Liver (tissue), 8 donors: ENCODE measurements at regions not wholly inside any gene's neighbourhood (a gene's known extent, or its start where the extent isn't known, plus 50 kb on each side); places are given as distances from the start of the nearest gene placed in this dataset.
"Not testable (repeated sequence)": the region's sequence is repeated elsewhere in the genome, so short reads cannot be mapped to it uniquely, and the experiment has no call there.

Source experiments
- DNase-seq: peaks from one replicate; pipeline ENCODE4 v3.0.0-alpha.2; 2017; ENCODE audit warnings: low spot score
- H3K27ac ChIP-seq, 2 donors: one replicate each; pipeline ENCODE4 v1.7.0; 2013; ENCODE audit warnings: inconsistent platforms in 2 of 2, low read length in 2 of 2, control low read depth in 1 of 2, low read depth in 1 of 2, mild to moderate bottlenecking in 1 of 2
- H3K27me3 ChIP-seq, 4 donors: one replicate each; pipeline versions ENCODE4 v1.6.1 to v1.7.0; 2013; ENCODE audit warnings: low read length in 3 of 4, inconsistent platforms in 1 of 4, mild to moderate bottlenecking in 1 of 4, moderate library complexity in 1 of 4; ENCODE audit not compliant: control insufficient read depth in 4 of 4, insufficient read depth in 4 of 4
- H3K36me3 ChIP-seq, 4 donors: one replicate each; pipeline versions ENCODE4 v1.6.1 to v1.7.0; 2013; ENCODE audit warnings: low read length in 3 of 4, mild to moderate bottlenecking in 3 of 4, low read depth in 1 of 4, moderate library complexity in 1 of 4; ENCODE audit not compliant: control insufficient read depth in 4 of 4, insufficient read depth in 3 of 4
- H3K4me1 ChIP-seq, 4 donors: one replicate each; pipeline versions ENCODE4 v1.6.1 to v1.7.0; 2013; ENCODE audit warnings: low read length in 3 of 4, mild to moderate bottlenecking in 3 of 4, moderate library complexity in 1 of 4; ENCODE audit not compliant: control insufficient read depth in 4 of 4, insufficient read depth in 4 of 4
- H3K4me3 ChIP-seq, 3 donors: one replicate each; pipeline versions ENCODE4 v1.6.1 to v1.7.0; 2013; ENCODE audit warnings: low read length in 3 of 3, control low read depth in 1 of 3, low read depth in 1 of 3, mild to moderate bottlenecking in 1 of 3
- H3K9ac ChIP-seq, 2 donors: one replicate each; pipeline ENCODE4 v1.7.0; 2013; ENCODE audit warnings: low read length in 2 of 2, mild to moderate bottlenecking in 2 of 2, moderate library complexity in 2 of 2, control low read depth in 1 of 2, low read depth in 1 of 2
- H3K9me3 ChIP-seq, 4 donors: one replicate each; pipeline versions ENCODE4 v1.6.1 to v1.7.0; 2013; ENCODE audit warnings: low read length in 3 of 4; ENCODE audit not compliant: control insufficient read depth in 4 of 4
- EGR1 ChIP-seq, 2 donors: IDR thresholded peaks; 2 replicates each; pipeline ENCODE4 v1.6.1; 2016 to 2018; ENCODE audit warnings: antibody characterized with exemption in 2 of 2, low read depth in 2 of 2
- FOXA1 ChIP-seq: IDR thresholded peaks from 2 replicates; pipeline ENCODE4 v1.6.1; 2016; ENCODE audit warnings: antibody characterized with exemption
- FOXA2 ChIP-seq: IDR thresholded peaks from 2 replicates; pipeline ENCODE4 v1.6.1; 2016; ENCODE audit warnings: antibody characterized with exemption
- GABPA ChIP-seq, 2 donors: IDR thresholded peaks in 1 of 2; conservative IDR thresholded peaks in 1 of 2; 2 replicates each; pipeline ENCODE4 v1.6.1; 2016; ENCODE audit warnings: antibody characterized with exemption in 2 of 2, mild to moderate bottlenecking in 1 of 2, moderate library complexity in 1 of 2
- HNF4A ChIP-seq, 2 donors: conservative IDR thresholded peaks; 2 replicates each; pipeline ENCODE4 v1.6.1; 2016; ENCODE audit warnings: antibody characterized with exemption in 2 of 2, mild to moderate bottlenecking in 2 of 2
- HNF4G ChIP-seq: IDR thresholded peaks from 2 replicates; pipeline ENCODE4 v1.6.1; 2016; ENCODE audit warnings: antibody characterized with exemption
- JUND ChIP-seq, 2 donors: IDR thresholded peaks; 2 replicates each; pipeline ENCODE4 v1.6.1; 2016; ENCODE audit warnings: antibody characterized with exemption in 2 of 2
- NR2F2 ChIP-seq: IDR thresholded peaks from 2 replicates; pipeline ENCODE4 v1.6.1; 2016; ENCODE audit warnings: antibody characterized with exemption
- RAD21 ChIP-seq, 2 donors: IDR thresholded peaks; 2 replicates each; pipeline ENCODE4 v1.6.1; 2016; ENCODE audit warnings: antibody characterized with exemption in 2 of 2, mild to moderate bottlenecking in 2 of 2
- RXRA ChIP-seq, 2 donors: IDR thresholded peaks; 2 replicates each; pipeline ENCODE4 v1.6.1; 2017 to 2018; ENCODE audit warnings: antibody characterized with exemption in 2 of 2, mild to moderate bottlenecking in 1 of 2
- SP1 ChIP-seq: IDR thresholded peaks from 2 replicates; pipeline ENCODE4 v1.6.1; 2018; ENCODE audit warnings: antibody characterized with exemption, mild to moderate bottlenecking
- TAF1 ChIP-seq: conservative IDR thresholded peaks from 2 replicates; pipeline ENCODE4 v1.6.1; 2016; ENCODE audit warnings: antibody characterized with exemption, mild to moderate bottlenecking
- YY1 ChIP-seq: IDR thresholded peaks from 2 replicates; pipeline ENCODE4 v1.6.1; 2016; ENCODE audit warnings: antibody characterized with exemption, mild to moderate bottlenecking
- WGBS: extraction: QIAGEN DNeasy Blood & Tissue Kit; methylation state at CpG from one replicate; pipeline ENCODE4 v1.1.7; 2013; 5-methylcytosine and 5-hydroxymethylcytosine counted together
- TF ChIP-seq, protein P1 (sequence below): IDR thresholded peaks from 2 replicates; pipeline ENCODE4 v1.6.1; 2016; ENCODE audit warnings: antibody characterized with exemption
- TF ChIP-seq, protein P2 (sequence below): fragments of 150-350 bp; IDR thresholded peaks from 2 replicates; pipeline ENCODE4 v1.5.1; 2017; ENCODE audit warnings: improper control_type of control experiment, low read depth, low read length; ENCODE audit not compliant: missing input control
- TF ChIP-seq, protein P3 (sequence below): IDR thresholded peaks from 2 replicates; pipeline ENCODE4 v1.6.1; 2016; ENCODE audit warnings: antibody characterized with exemption
- TF ChIP-seq, protein P4 (sequence below): IDR thresholded peaks from 2 replicates; pipeline ENCODE4 v1.6.1; 2016; ENCODE audit warnings: antibody characterized with exemption
- TF ChIP-seq, protein P5 (sequence below): IDR thresholded peaks from 2 replicates; pipeline ENCODE4 v1.6.1; 2016; ENCODE audit warnings: antibody characterized with exemption, mild to moderate bottlenecking
- donor health status: healthy.
- donor health status: healthy.
- donor health status: healthy.
- donor health status: healthy.
- donor health status: healthy.

DNA sequence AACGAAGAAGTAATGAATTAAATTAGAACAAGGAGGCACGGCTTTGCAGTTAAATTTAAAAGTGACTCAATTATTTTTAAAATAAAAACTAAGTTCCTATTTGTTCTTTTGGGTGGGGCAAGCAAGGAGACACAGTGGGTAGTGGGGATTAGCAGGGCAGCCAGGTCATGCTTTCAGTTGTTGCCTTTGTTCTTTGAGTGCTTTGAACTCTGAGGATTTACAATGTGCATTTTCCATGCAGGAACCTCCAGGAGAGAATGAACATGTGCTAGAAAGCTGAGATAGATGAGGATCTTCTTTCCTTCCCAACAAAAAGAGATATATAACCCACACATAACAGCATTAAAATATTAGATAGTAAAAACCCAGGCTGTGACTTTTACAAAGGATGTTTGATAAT is 420.4 kb upstream of the CTSO start:
- Histone ChIP-seq H3K4me1 (no peaks in the 10 kb centered on the region), H3K27ac (no peak overlapping the region), H3K9ac (no peak overlapping the region), H3K4me3 (no peak overlapping the region), H3K36me3 (no peaks in the 10 kb centered on the region), H3K9me3 (no peaks in the 10 kb centered on the region), H3K27me3 (no peaks in the 10 kb centered on the region)
- 72% methylated on average over 2 of the region's 2 CpGs for WGBS
- no peak for DNase-seq
- TF ChIP-seq HNF4A (conservative IDR thresholded peaks at IDR 0.05) (no peak), FOXA1 (no peak), SP1 (no peak), HNF4G (no peak), JUND (IDR thresholded peaks at IDR 0.05) (no peak), GABPA (IDR thresholded peaks at IDR 0.05 in 1 of 2, conservative IDR thresholded peaks at IDR 0.05 in 1 of 2) (no peak), FOXA2 (no peak), RXRA (IDR thresholded peaks at IDR 0.05) (no peak), TAF1 (no peak), YY1 (no peak), NR2F2 (no peak), RAD21 (IDR thresholded peaks at IDR 0.05) (no peak), EGR1 (IDR thresholded peaks at IDR 0.05; ENCODE audit: low read depth in 2 of 2) (no peak)
- TF ChIP-seq, protein P1, sequence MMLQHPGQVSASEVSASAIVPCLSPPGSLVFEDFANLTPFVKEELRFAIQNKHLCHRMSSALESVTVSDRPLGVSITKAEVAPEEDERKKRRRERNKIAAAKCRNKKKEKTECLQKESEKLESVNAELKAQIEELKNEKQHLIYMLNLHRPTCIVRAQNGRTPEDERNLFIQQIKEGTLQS: no peak
- TF ChIP-seq, protein P2, sequence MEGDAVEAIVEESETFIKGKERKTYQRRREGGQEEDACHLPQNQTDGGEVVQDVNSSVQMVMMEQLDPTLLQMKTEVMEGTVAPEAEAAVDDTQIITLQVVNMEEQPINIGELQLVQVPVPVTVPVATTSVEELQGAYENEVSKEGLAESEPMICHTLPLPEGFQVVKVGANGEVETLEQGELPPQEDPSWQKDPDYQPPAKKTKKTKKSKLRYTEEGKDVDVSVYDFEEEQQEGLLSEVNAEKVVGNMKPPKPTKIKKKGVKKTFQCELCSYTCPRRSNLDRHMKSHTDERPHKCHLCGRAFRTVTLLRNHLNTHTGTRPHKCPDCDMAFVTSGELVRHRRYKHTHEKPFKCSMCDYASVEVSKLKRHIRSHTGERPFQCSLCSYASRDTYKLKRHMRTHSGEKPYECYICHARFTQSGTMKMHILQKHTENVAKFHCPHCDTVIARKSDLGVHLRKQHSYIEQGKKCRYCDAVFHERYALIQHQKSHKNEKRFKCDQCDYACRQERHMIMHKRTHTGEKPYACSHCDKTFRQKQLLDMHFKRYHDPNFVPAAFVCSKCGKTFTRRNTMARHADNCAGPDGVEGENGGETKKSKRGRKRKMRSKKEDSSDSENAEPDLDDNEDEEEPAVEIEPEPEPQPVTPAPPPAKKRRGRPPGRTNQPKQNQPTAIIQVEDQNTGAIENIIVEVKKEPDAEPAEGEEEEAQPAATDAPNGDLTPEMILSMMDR: no peak
- TF ChIP-seq, protein P3, sequence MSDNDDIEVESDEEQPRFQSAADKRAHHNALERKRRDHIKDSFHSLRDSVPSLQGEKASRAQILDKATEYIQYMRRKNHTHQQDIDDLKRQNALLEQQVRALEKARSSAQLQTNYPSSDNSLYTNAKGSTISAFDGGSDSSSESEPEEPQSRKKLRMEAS: no peak
- TF ChIP-seq, protein P4, sequence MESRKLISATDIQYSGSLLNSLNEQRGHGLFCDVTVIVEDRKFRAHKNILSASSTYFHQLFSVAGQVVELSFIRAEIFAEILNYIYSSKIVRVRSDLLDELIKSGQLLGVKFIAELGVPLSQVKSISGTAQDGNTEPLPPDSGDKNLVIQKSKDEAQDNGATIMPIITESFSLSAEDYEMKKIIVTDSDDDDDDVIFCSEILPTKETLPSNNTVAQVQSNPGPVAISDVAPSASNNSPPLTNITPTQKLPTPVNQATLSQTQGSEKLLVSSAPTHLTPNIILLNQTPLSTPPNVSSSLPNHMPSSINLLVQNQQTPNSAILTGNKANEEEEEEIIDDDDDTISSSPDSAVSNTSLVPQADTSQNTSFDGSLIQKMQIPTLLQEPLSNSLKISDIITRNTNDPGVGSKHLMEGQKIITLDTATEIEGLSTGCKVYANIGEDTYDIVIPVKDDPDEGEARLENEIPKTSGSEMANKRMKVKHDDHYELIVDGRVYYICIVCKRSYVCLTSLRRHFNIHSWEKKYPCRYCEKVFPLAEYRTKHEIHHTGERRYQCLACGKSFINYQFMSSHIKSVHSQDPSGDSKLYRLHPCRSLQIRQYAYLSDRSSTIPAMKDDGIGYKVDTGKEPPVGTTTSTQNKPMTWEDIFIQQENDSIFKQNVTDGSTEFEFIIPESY: no peak
- TF ChIP-seq, protein P5, sequence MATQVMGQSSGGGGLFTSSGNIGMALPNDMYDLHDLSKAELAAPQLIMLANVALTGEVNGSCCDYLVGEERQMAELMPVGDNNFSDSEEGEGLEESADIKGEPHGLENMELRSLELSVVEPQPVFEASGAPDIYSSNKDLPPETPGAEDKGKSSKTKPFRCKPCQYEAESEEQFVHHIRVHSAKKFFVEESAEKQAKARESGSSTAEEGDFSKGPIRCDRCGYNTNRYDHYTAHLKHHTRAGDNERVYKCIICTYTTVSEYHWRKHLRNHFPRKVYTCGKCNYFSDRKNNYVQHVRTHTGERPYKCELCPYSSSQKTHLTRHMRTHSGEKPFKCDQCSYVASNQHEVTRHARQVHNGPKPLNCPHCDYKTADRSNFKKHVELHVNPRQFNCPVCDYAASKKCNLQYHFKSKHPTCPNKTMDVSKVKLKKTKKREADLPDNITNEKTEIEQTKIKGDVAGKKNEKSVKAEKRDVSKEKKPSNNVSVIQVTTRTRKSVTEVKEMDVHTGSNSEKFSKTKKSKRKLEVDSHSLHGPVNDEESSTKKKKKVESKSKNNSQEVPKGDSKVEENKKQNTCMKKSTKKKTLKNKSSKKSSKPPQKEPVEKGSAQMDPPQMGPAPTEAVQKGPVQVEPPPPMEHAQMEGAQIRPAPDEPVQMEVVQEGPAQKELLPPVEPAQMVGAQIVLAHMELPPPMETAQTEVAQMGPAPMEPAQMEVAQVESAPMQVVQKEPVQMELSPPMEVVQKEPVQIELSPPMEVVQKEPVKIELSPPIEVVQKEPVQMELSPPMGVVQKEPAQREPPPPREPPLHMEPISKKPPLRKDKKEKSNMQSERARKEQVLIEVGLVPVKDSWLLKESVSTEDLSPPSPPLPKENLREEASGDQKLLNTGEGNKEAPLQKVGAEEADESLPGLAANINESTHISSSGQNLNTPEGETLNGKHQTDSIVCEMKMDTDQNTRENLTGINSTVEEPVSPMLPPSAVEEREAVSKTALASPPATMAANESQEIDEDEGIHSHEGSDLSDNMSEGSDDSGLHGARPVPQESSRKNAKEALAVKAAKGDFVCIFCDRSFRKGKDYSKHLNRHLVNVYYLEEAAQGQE: no peak

DNA sequence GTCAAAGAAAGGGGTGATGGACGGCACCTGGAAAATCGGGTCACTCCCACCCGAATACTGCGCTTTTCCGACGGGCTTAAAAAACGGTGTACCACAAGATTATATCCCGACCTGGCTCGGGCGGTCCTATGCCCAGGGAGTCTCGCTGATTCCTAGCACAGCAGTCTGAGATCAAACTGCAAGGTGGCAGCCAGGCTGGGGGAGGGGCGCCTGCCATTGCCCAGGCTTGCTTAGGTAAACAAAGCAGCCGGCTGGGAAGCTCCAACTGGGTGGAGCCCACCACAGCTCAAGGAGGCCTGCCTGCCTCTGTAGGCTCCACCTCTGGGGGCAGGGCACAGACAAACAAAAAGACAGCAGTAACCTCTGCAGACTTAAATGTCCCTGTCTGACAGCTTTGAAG is 413.8 kb upstream of the CTSO start:
- not testable (repeated sequence) for DNase-seq, H3K9me3 ChIP-seq, H3K9ac ChIP-seq, H3K4me1 ChIP-seq, H3K4me3 ChIP-seq, H3K36me3 ChIP-seq, H3K27ac ChIP-seq, H3K27me3 ChIP-seq
- WGBS: 71% methylated on average over 12 of the region's 13 CpGs
